Ovary (tissue), 7 donors: ENCODE measurements at regions not wholly inside any gene's neighbourhood (a gene's known extent, or its start where the extent isn't known, plus 50 kb on each side); places are given as distances from the start of the nearest gene placed in this dataset.

Experiments used
- DNase-seq, 5 donors: peaks; one replicate each; pipeline ENCODE4 v3.0.0-alpha.2; 2019 to 2020
- H3K27ac ChIP-seq, 2 donors: fragments of 200-600 bp; one replicate each; pipeline versions ENCODE4 v1.5.1 to v1.8.0; 2019 to 2022
- H3K27me3 ChIP-seq: fragments of 200-600 bp; one replicate; pipeline ENCODE4 v1.8.0; 2022
- H3K36me3 ChIP-seq: fragments of 200-600 bp; sonication (generic); one replicate; pipeline ENCODE4 v1.5.1; 2019
- H3K4me1 ChIP-seq: one replicate; pipeline ENCODE4 v1.8.1; 2013; ENCODE audit warnings: mild to moderate bottlenecking, moderate library complexity; ENCODE audit not compliant: insufficient read depth
- H3K4me3 ChIP-seq: fragments of 200-600 bp; sonication (generic); one replicate; pipeline ENCODE4 v1.5.1; 2017
- H3K9me3 ChIP-seq, 2 donors: fragments of 200-600 bp in 1 of 2; sonication (generic) in 1 of 2; one replicate each; pipeline versions ENCODE4 v1.5.1 to v1.8.1; 2013 to 2019; ENCODE audit warnings: mild to moderate bottlenecking in 1 of 2, moderate library complexity in 1 of 2
- CTCF ChIP-seq, 3 donors: fragments of 450-650 bp in 2 of 3; fragments of 200-600 bp in 1 of 3; IDR thresholded peaks; one replicate each; pipeline versions ENCODE4 v1.5.1 to v1.8.0; 2016 to 2022; ENCODE audit warnings: antibody characterized with exemption in 3 of 3, mild to moderate bottlenecking in 1 of 3
- EP300 ChIP-seq: sonication (generic); formaldehyde crosslinking; IDR thresholded peaks from one replicate; pipeline ENCODE4 v1.6.1; 2017; ENCODE audit warnings: antibody characterized with exemption
- POLR2A ChIP-seq: fragments of 450-650 bp; IDR thresholded peaks from one replicate; pipeline ENCODE4 v1.6.1; 2017; ENCODE audit warnings: antibody characterized with exemption, mild to moderate bottlenecking, moderate library complexity
- WGBS, 3 donors: extraction: QIAGEN DNeasy Blood & Tissue Kit in 1 of 3; methylation state at CpG; one replicate each; pipeline versions ENCODE4 v1.1.5 to v1.1.7; 2013 to 2017; 5-methylcytosine and 5-hydroxymethylcytosine counted together
- intact Hi-C, 4 donors: fragments of 100-400 bp; cut with DNase I; formaldehyde crosslinking; loops; one replicate each; pipeline versions ENCODE4 v1.11.0 to v1.15.1; 2022 to 2023
- donor health status: DM: no; HTN: no; CAD: no; lungs with moderate emphysema.
- donor health status: DM: no; HTN: no; CAD: no.
- donor health status: Bipolar disorder and iron deficiency.
- donor health status: DM: no; HTN: no; CAD: no.
- donor health status: DM: yes; HTN: yes; CAD: no.

GRCh38 chr1:217253985-217254384 is 376.9 kb downstream of the GPATCH2 start:
- no peak for DNase-seq
- intact Hi-C loops, result no loop called here
- H3K9me3 ChIP-seq, result no peaks in the 10 kb centered on the region
- no peaks in the 10 kb centered on the region for H3K27me3 ChIP-seq
- TF ChIP-seq EP300, result no peak
- TF ChIP-seq CTCF (IDR thresholded peaks at IDR 0.05), result no peak
- no peak for TF ChIP-seq POLR2A
- no peaks in the 10 kb centered on the region for H3K36me3 ChIP-seq
- no peaks in the 10 kb centered on the region for H3K4me1 ChIP-seq
- no peak overlapping the region for H3K27ac ChIP-seq
- H3K4me3 ChIP-seq, result no peak overlapping the region

DNA sequence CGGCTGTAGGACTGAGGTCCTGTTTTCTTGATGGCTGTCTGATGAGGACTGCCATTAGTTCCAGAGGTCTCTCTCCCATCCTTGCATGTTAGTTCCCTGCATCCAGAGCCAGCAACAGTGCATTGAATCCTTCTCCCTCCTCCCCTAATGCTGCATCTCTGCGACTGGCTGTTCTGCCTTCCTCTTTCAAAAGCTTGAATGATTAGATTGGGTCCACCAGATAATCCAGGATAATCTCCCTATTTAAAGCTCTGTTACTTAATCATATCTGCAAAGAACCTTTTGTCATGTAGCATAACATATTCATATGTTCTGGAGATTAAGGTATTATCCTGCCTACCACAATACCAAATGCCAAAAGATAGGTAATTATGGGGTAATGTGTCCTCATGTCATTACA is 377.5 kb downstream of the GPATCH2 start:
- DNase-seq, result no peak
- H3K27ac ChIP-seq, result no peak overlapping the region
- no peaks in the 10 kb centered on the region for H3K27me3 ChIP-seq
- H3K4me1 ChIP-seq, result no peaks in the 10 kb centered on the region
- intact Hi-C loops, result no loop called here
- no peak overlapping the region for H3K4me3 ChIP-seq
- no peaks in the 10 kb centered on the region for H3K9me3 ChIP-seq
- WGBS, 3 donors, result 92 to 100% (median 95%) methylated on average over 2 of the region's 2 CpGs
- TF ChIP-seq POLR2A, result no peak
- TF ChIP-seq CTCF (IDR thresholded peaks at IDR 0.05), result no peak
- no peak for TF ChIP-seq EP300
- H3K36me3 ChIP-seq, result no peaks in the 10 kb centered on the region

DNA sequence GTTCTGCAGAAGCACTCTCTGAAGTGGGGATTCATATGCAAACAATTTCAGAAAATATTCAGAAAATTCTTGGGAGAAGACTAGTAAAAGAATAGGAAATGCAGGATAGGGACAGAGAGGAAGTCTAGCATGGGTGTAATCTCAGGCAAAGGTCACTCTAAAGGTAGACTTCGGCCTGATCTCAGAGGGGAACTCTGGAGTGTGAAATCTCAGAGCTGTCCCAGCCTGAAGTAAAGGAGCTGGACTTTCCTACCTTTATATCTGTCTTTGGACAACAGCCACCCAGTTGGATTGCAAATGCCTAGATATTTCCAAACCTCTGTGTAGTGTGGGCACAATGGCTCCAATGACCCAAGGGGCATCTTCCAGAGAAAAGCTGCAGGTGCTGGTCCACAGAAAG is 379.8 kb downstream of the GPATCH2 start:
- Histone ChIP-seq H3K9me3 (no peaks in the 10 kb centered on the region), H3K27me3 (no peaks in the 10 kb centered on the region), H3K4me1 (no peaks in the 10 kb centered on the region), H3K4me3 (no peak overlapping the region), H3K36me3 (no peaks in the 10 kb centered on the region), H3K27ac (no peak overlapping the region)
- TF ChIP-seq EP300 (no peak), CTCF (IDR thresholded peaks at IDR 0.05) (no peak), POLR2A (no peak)
- 68 to 84% (median 83%) methylated on average over 1 of the region's 1 CpG for WGBS, 3 donors
- intact Hi-C loops, result no loop called here
- DNase-seq, result no peak

- TF ChIP-seq CTCF (IDR thresholded peaks at IDR 0.05), result no peak
- TF ChIP-seq EP300, result no peak
- Histone ChIP-seq H3K4me3 (no peak overlapping the region), H3K27ac (no peak overlapping the region), H3K9me3 (no peaks in the 10 kb centered on the region), H3K27me3 (no peaks in the 10 kb centered on the region), H3K4me1 (no peaks in the 10 kb centered on the region), H3K36me3 (no peaks in the 10 kb centered on the region)
- intact Hi-C loops, result no loop called here
- 53 to 81% (median 76%) methylated on average over 3 of the region's 3 CpGs for WGBS, 3 donors
- no peak for DNase-seq
These were observed 381.0 kb downstream of the GPATCH2 start for GRCh38 chr1:217249857-217250256.

DNA sequence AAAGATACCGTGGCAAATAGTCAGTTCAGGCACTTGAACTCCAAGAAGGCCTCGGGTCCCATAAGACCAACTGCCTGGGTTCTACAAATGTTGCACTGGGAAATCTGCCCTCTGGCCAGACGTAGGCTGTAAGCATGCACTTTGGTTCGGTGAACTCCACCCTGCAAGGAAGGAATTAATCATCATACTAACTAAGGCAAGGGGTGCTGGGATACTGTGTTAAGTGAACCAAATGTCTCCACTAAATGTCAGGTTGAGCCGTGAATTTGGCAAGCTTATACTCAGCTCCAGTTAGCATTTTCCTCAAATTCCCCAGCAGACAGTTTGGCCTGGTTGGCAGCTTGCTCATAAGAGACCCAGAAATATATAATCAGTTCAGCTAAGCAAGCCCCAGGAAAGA is 385.9 kb downstream of the GPATCH2 start:
- no peak overlapping the region for H3K4me3 ChIP-seq
- intact Hi-C loops, result no loop called here
- H3K9me3 ChIP-seq, result no peaks in the 10 kb centered on the region
- no peak for TF ChIP-seq CTCF (IDR thresholded peaks at IDR 0.05)
- no peak for TF ChIP-seq EP300
- no peak for TF ChIP-seq POLR2A
- no peak for DNase-seq
- no peaks in the 10 kb centered on the region for H3K4me1 ChIP-seq
- H3K27me3 ChIP-seq, result no peaks in the 10 kb centered on the region
- no peaks in the 10 kb centered on the region for H3K36me3 ChIP-seq
- no peak overlapping the region for H3K27ac ChIP-seq
- 58 to 68% (median 59%) methylated on average over 5 of the region's 5 CpGs for WGBS, 3 donors
